ENCODE measurements at regions not wholly inside any gene's neighbourhood (a gene's known extent, or its start where the extent isn't known, plus 50 kb on each side); places are given as distances from the start of the nearest gene placed in this dataset.
A peak's percentile ranks its signal among the peaks of the same experiment; 100 is the strongest.

- H3K27ac ChIP-seq (ENCODE audit: low read depth, low read length): no peak overlapping the region
- no peaks in the 10 kb centered on the region for H3K4me1 ChIP-seq (ENCODE audit: control insufficient read depth, insufficient read depth, low read length)
- no peak overlapping the region for H3K9ac ChIP-seq (ENCODE audit: low read depth, low read length)
- H3K27me3 ChIP-seq (ENCODE audit: control insufficient read depth, insufficient read depth, low read length): no peaks in the 10 kb centered on the region
- H3K9me3 ChIP-seq (ENCODE audit: control insufficient read depth, insufficient read depth, low read length): no peaks in the 10 kb centered on the region; the same call in 1 of the 2 replicates
- H3K4me3 ChIP-seq (ENCODE audit: low read depth, low read length): no peak overlapping the region
- H3K36me3 ChIP-seq (ENCODE audit: control insufficient read depth, insufficient read depth, low read length): no peaks in the 10 kb centered on the region
Measured at GRCh38 chr3:81439108-81439507, 322.3 kb downstream of the GBE1 start.

GRCh38 chr3:81437683-81438082, 323.8 kb downstream of the GBE1 start:
- Histone ChIP-seq H3K4me1 (ENCODE audit: control insufficient read depth, insufficient read depth, low read length) (no peaks in the 10 kb centered on the region), H3K9ac (ENCODE audit: low read depth, low read length) (no peak overlapping the region), H3K27me3 (ENCODE audit: control insufficient read depth, insufficient read depth, low read length) (no peaks in the 10 kb centered on the region), H3K9me3 (ENCODE audit: control insufficient read depth, insufficient read depth, low read length) (no peaks in the 10 kb centered on the region; the same call in 1 of the 2 replicates), H3K4me3 (ENCODE audit: low read depth, low read length) (no peak overlapping the region), H3K36me3 (ENCODE audit: control insufficient read depth, insufficient read depth, low read length) (no peaks in the 10 kb centered on the region), H3K27ac (ENCODE audit: low read depth, low read length) (no peak overlapping the region)

DNA sequence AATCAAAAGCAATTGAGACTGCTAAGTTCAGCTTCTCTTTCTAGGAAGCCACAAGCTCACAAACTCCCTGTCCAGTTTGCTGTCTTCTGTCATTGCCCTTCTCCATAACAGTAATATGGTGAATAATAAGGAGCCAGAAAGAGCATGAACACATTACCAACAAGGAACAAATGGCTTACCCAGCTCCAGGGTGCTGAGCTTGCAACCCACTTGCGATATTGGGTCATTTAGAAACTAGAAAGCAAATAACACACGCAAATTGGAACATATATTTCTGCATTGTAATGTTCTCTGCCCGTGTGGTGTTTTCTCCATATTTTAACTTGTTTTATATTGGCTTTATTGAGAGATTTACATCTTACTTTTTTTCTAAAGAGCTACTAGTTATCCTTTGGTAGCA, 325.3 kb downstream of the GBE1 start:
- H3K27ac ChIP-seq (ENCODE audit: low read depth, low read length): no peak overlapping the region
- H3K9ac ChIP-seq (ENCODE audit: low read depth, low read length): no peak overlapping the region
- H3K36me3 ChIP-seq (ENCODE audit: control insufficient read depth, insufficient read depth, low read length): no peaks in the 10 kb centered on the region
- no peaks in the 10 kb centered on the region for H3K4me1 ChIP-seq (ENCODE audit: control insufficient read depth, insufficient read depth, low read length)
- H3K9me3 ChIP-seq (ENCODE audit: control insufficient read depth, insufficient read depth, low read length): no peaks in the 10 kb centered on the region; the same call in 1 of the 2 replicates
- H3K4me3 ChIP-seq (ENCODE audit: low read depth, low read length): no peak overlapping the region
- H3K27me3 ChIP-seq (ENCODE audit: control insufficient read depth, insufficient read depth, low read length): no peaks in the 10 kb centered on the region

DNA sequence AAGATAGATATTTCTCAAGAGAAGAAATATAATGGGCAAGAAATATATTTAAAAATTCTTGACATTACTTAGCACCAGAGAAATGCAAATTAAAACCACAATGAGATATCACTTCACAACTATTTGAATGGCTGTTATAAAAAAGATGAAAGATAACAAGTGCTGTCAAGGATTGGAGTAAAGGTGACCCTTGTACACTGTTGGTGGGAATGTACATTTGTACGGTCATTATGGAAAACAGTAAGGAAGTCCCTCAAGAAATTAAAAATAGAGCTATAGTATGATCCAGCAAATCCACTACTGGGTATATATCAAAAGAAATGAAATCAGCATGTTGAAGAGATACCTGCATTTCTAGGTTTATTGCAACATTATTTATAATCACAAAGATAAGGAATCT, 326.4 kb downstream of the GBE1 start:
- no peak overlapping the region for H3K4me3 ChIP-seq (ENCODE audit: low read depth, low read length)
- H3K36me3 ChIP-seq (ENCODE audit: control insufficient read depth, insufficient read depth, low read length): no peaks in the 10 kb centered on the region
- no peaks in the 10 kb centered on the region for H3K4me1 ChIP-seq (ENCODE audit: control insufficient read depth, insufficient read depth, low read length)
- no peak overlapping the region for H3K9ac ChIP-seq (ENCODE audit: low read depth, low read length)
- no peak overlapping the region for H3K27ac ChIP-seq (ENCODE audit: low read depth, low read length)
- no peaks in the 10 kb centered on the region for H3K27me3 ChIP-seq (ENCODE audit: control insufficient read depth, insufficient read depth, low read length)
- H3K9me3 ChIP-seq (ENCODE audit: control insufficient read depth, insufficient read depth, low read length): no peaks in the 10 kb centered on the region

DNA sequence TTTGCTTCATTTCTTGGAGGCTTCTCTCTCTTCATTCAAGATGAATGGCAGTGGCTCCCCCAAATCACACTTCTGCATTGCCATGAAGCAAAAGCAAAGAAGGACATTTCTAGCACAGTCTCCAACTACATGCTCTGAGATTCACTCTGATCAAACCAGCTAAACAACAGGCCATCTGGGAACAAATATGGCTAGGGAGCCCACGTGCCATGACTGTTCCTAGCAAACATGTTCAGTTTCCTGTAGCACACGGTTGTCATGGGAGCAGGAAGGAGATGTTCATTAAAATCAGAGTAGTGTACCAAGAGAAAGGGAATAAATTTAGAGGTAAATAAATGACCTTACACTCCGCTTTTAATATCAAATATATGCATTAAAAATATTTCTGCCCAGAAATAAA, 327.3 kb downstream of the GBE1 start:
- no peak overlapping the region for H3K9ac ChIP-seq (ENCODE audit: low read depth, low read length)
- H3K36me3 ChIP-seq (ENCODE audit: control insufficient read depth, insufficient read depth, low read length): no peaks in the 10 kb centered on the region
- H3K9me3 ChIP-seq (ENCODE audit: control insufficient read depth, insufficient read depth, low read length): no peaks in the 10 kb centered on the region
- H3K27me3 ChIP-seq (ENCODE audit: control insufficient read depth, insufficient read depth, low read length): no peaks in the 10 kb centered on the region
- no peak overlapping the region for H3K27ac ChIP-seq (ENCODE audit: low read depth, low read length)
- H3K4me3 ChIP-seq (ENCODE audit: low read depth, low read length): no peak overlapping the region
- H3K4me1 ChIP-seq (ENCODE audit: control insufficient read depth, insufficient read depth, low read length): no peaks in the 10 kb centered on the region

DNA sequence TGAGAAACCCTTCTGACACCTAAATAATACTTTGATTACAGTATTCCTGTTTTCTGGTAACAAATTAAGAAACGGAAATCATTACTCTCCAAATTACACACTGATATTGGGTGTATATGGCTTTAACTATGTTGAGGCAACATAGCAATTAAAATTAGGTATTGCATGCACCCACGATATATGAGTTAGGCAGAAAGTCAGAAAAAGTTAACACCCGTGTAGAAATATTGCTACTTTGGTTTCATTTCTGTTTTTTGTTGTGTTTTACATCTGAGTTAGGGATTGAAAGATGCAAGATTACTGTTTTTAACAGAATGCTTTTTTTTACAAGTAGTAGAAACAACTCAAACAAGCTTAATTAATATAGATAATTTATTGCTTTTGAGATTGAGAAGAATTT, 327.8 kb downstream of the GBE1 start:
- Histone ChIP-seq H3K4me1 (ENCODE audit: control insufficient read depth, insufficient read depth, low read length) (no peaks in the 10 kb centered on the region), H3K9ac (ENCODE audit: low read depth, low read length) (no peak overlapping the region), H3K9me3 (ENCODE audit: control insufficient read depth, insufficient read depth, low read length) (no peaks in the 10 kb centered on the region), H3K4me3 (ENCODE audit: low read depth, low read length) (no peak overlapping the region), H3K27me3 (ENCODE audit: control insufficient read depth, insufficient read depth, low read length) (no peaks in the 10 kb centered on the region), H3K36me3 (ENCODE audit: control insufficient read depth, insufficient read depth, low read length) (no peaks in the 10 kb centered on the region), H3K27ac (ENCODE audit: low read depth, low read length) (no peak overlapping the region)

DNA sequence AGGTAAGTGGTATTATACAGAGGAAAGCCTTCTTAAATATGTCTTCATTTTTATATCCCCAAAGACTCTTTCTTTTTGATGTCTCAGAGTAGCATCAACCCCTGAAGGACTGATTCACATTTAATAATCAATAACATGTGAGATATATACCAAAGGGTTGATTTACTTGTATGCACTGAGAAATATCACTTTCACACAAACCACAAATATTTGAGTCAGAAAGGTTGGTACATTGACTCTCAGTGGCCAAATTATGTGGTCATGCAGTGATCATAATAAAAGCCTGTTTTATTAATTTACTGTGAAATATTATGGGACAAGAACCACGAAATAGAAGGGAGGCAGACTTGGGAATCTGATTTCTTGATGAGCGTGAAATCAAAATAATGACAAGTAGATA, 329.0 kb downstream of the GBE1 start:
- no peak overlapping the region for H3K27ac ChIP-seq (ENCODE audit: low read depth, low read length)

GRCh38 chr3:81426826-81427577, 334.4 kb downstream of the GBE1 start:
- H3K27ac ChIP-seq (ENCODE audit: low read depth, low read length): peak overlapping the region; percentile 85
- H3K27me3 ChIP-seq (ENCODE audit: control insufficient read depth, insufficient read depth, low read length): no peaks in the 10 kb centered on the region
- peak overlapping the region; percentile 21; the same call in 1 of the 2 replicates for H3K9ac ChIP-seq (ENCODE audit: low read depth, low read length)
- peak overlapping the region; percentile 10; the same call in 1 of the 2 replicates for H3K4me3 ChIP-seq (ENCODE audit: low read depth, low read length)
- H3K9me3 ChIP-seq (ENCODE audit: control insufficient read depth, insufficient read depth, low read length): no peaks in the 10 kb centered on the region
- H3K36me3 ChIP-seq (ENCODE audit: control insufficient read depth, insufficient read depth, low read length): no peaks in the 10 kb centered on the region
- H3K4me1 ChIP-seq (ENCODE audit: control insufficient read depth, insufficient read depth, low read length): peaks cover 30% of the 10 kb centered on the region

More for the DNA sequence above, 329.0 kb downstream of the GBE1 start:
- no peaks in the 10 kb centered on the region for H3K27me3 ChIP-seq (ENCODE audit: control insufficient read depth, insufficient read depth, low read length)
- no peak overlapping the region for H3K4me3 ChIP-seq (ENCODE audit: low read depth, low read length)
- no peak overlapping the region for H3K9ac ChIP-seq (ENCODE audit: low read depth, low read length)
- no peaks in the 10 kb centered on the region for H3K9me3 ChIP-seq (ENCODE audit: control insufficient read depth, insufficient read depth, low read length)
- H3K36me3 ChIP-seq (ENCODE audit: control insufficient read depth, insufficient read depth, low read length): no peaks in the 10 kb centered on the region
- H3K4me1 ChIP-seq (ENCODE audit: control insufficient read depth, insufficient read depth, low read length): peaks cover 8% of the 10 kb centered on the region

- Histone ChIP-seq H3K9ac (ENCODE audit: low read depth, low read length) (no peak overlapping the region), H3K9me3 (ENCODE audit: control insufficient read depth, insufficient read depth, low read length) (no peaks in the 10 kb centered on the region), H3K27ac (ENCODE audit: low read depth, low read length) (peak overlapping the region; percentile 85), H3K27me3 (ENCODE audit: control insufficient read depth, insufficient read depth, low read length) (no peaks in the 10 kb centered on the region), H3K4me3 (ENCODE audit: low read depth, low read length) (no peak overlapping the region), H3K36me3 (ENCODE audit: control insufficient read depth, insufficient read depth, low read length) (no peaks in the 10 kb centered on the region), H3K4me1 (ENCODE audit: control insufficient read depth, insufficient read depth, low read length) (peaks cover 30% of the 10 kb centered on the region)
Measured at GRCh38 chr3:81425198-81425868, 336.1 kb downstream of the GBE1 start.

- H3K4me3 ChIP-seq (ENCODE audit: low read depth, low read length): no peak overlapping the region
- H3K9me3 ChIP-seq (ENCODE audit: control insufficient read depth, insufficient read depth, low read length): no peaks in the 10 kb centered on the region
- H3K9ac ChIP-seq (ENCODE audit: low read depth, low read length): no peak overlapping the region
- H3K27ac ChIP-seq (ENCODE audit: low read depth, low read length): no peak overlapping the region
- no peaks in the 10 kb centered on the region for H3K4me1 ChIP-seq (ENCODE audit: control insufficient read depth, insufficient read depth, low read length)
- H3K27me3 ChIP-seq (ENCODE audit: control insufficient read depth, insufficient read depth, low read length): no peaks in the 10 kb centered on the region
- H3K36me3 ChIP-seq (ENCODE audit: control insufficient read depth, insufficient read depth, low read length): no peaks in the 10 kb centered on the region
Measured at GRCh38 chr3:81419228-81419627, 342.2 kb downstream of the GBE1 start.

GRCh38 chr3:81416812-81417211, 344.6 kb downstream of the GBE1 start:
- H3K9me3 ChIP-seq (ENCODE audit: control insufficient read depth, insufficient read depth, low read length): no peaks in the 10 kb centered on the region
- no peaks in the 10 kb centered on the region for H3K36me3 ChIP-seq (ENCODE audit: control insufficient read depth, insufficient read depth, low read length)
- H3K27ac ChIP-seq (ENCODE audit: low read depth, low read length): no peak overlapping the region
- no peaks in the 10 kb centered on the region for H3K27me3 ChIP-seq (ENCODE audit: control insufficient read depth, insufficient read depth, low read length)
- no peak overlapping the region for H3K4me3 ChIP-seq (ENCODE audit: low read depth, low read length)
- H3K4me1 ChIP-seq (ENCODE audit: control insufficient read depth, insufficient read depth, low read length): no peaks in the 10 kb centered on the region
- no peak overlapping the region for H3K9ac ChIP-seq (ENCODE audit: low read depth, low read length)
